ENCODE measurements at regions not wholly inside any gene's neighbourhood (a gene's known extent, or its start where the extent isn't known, plus 50 kb on each side); places are given as distances from the start of the nearest gene placed in this dataset.

DNA sequence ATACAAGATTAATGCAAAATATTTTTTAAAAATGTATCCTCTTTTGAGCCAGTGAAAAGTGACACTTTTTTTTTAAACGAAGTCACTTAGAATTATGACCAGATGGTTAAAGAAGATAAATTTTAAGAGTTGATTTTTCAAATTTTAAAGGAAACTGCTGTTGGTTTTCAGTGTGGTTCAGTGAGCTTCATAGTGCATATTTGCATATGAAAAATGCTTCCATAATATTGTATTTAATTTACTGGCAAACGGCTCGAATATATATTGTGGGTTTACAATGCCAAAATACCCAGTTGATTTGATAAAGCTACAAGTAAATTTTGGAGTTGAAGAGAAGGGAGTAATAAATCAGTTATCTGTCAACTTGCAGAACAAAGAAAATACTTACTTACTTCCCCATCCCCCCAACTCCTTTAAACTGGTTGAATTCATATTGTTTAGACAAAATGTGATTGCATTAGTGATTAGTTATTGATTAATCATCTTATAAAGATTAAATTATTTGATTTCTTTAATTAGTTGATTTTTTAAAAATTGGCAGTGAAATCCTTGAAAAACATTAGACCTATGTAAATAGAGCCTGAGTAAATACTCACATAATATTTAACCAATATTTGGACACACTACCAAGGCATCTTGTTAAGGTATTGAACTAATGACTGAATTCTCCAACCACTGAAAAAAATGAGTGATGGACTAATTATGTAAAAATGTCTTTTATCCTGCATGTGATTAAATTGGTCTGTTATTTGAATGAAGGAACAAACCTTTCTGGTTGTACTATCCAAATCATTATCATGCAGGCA is 122.8 kb upstream of the APP start:
- peaks cover 11% of the 10 kb centered on the region for H3K9me3 Mint-ChIP-seq
- H3K4me3 Mint-ChIP-seq, result no peak overlapping the region
- DNase-seq, result no peak
- H3K27me3 Mint-ChIP-seq, result no peaks in the 10 kb centered on the region
- ChIA-PET CTCF (interaction anchor here (0.6 kb wide), 1 partner anchor 703 kb away, joined by 3 read pairs; no protein-coding TSS in a partner anchor), POLR2A (interaction anchor here (0.6 kb wide), 1 partner anchor 55 kb away, joined by 3 read pairs; no protein-coding TSS in a partner anchor)
- intact Hi-C loops (cut with micrococcal nuclease), result no loop called here
- H3K4me1 Mint-ChIP-seq (ENCODE audit: low read depth), result no peaks in the 10 kb centered on the region
- no peaks in the 10 kb centered on the region for H3K36me3 Mint-ChIP-seq
- H3K27ac Mint-ChIP-seq, result no peak overlapping the region

DNA sequence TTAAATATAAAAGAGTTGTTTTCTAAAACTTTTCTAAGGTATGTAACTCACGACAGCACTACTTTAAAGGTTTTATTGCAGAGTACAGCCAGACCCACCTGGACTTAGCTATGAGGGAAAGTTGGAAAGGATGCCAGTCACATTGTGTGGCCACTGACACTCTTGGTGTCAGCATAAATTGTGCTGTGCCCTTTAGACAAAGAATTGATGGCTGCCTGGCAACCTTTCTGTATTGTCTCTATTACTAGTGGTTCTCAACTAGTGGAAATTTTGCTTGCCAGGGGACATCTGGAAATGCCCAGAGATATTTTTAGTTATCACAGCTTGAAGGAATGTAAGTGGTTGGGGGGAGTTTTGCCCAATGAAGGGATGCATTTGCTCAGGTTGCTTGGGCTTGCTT is 117.5 kb upstream of the APP start:
- H3K27ac Mint-ChIP-seq, result no peak overlapping the region
- DNase-seq, result no peak
- H3K9me3 Mint-ChIP-seq, result no peaks in the 10 kb centered on the region
- no peaks in the 10 kb centered on the region for H3K36me3 Mint-ChIP-seq
- H3K4me3 Mint-ChIP-seq, result no peak overlapping the region
- ChIA-PET POLR2A (no interaction called here), CTCF (no interaction called here)
- intact Hi-C loops (cut with micrococcal nuclease), result no loop called here
- H3K4me1 Mint-ChIP-seq (ENCODE audit: low read depth), result no peaks in the 10 kb centered on the region
- H3K27me3 Mint-ChIP-seq, result peaks cover 1% of the 10 kb centered on the region

DNA sequence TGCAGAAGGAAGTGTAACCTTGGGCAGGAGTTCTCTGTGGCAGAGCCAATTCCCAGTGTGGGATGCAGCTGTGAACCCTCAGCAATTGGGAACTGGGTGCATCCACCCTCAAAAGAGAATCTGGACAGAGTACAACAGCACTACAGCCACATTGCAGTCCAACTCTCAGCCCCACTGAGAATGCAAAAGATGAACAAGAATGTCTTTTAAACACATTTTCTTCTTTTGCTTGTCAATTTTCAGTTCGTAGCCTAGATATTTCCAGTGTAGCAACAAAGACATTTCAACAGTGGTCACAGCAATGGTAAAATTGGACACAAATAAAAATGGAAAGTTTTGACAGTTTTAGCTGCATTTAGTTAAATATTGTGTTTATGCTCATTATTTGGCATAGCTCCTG is 114.0 kb upstream of the APP start:
- Mint-ChIP-seq H3K27ac (no peak overlapping the region), H3K27me3 (peaks cover 1% of the 10 kb centered on the region), H3K4me3 (no peak overlapping the region), H3K9me3 (no peaks in the 10 kb centered on the region), H3K36me3 (no peaks in the 10 kb centered on the region), H3K4me1 (ENCODE audit: low read depth) (no peaks in the 10 kb centered on the region)
- ChIA-PET POLR2A (no interaction called here), CTCF (no interaction called here)
- DNase-seq, result no peak
- intact Hi-C loops (cut with micrococcal nuclease), result no loop called here

DNA sequence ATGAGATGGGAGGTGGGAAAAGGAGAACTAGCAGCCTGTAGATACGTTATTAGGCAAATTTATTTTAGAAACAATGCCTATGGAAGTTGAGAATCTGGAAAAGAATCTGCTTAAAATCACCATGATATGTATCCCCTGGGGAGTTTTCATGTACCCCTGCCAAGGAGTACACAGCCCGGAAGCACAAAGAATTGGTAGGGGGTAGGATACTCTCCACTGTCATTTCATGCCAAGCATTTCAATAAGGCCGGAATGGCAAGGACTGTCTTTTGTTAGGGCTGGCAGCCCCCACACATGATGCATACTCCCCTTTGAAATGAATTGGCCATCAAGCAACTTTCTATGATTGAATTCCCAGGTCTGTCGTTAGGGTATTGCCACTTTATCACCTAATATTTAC is 111.5 kb upstream of the APP start:
- H3K27ac Mint-ChIP-seq, result no peak overlapping the region
- no peak overlapping the region for H3K4me3 Mint-ChIP-seq
- CTCF ChIA-PET, result no interaction called here
- POLR2A ChIA-PET, result no interaction called here
- intact Hi-C loops (cut with micrococcal nuclease), result no loop called here
- no peak for DNase-seq
- H3K27me3 Mint-ChIP-seq, result peaks cover 1% of the 10 kb centered on the region
- no peaks in the 10 kb centered on the region for H3K4me1 Mint-ChIP-seq (ENCODE audit: low read depth)
- H3K36me3 Mint-ChIP-seq, result no peaks in the 10 kb centered on the region
- no peaks in the 10 kb centered on the region for H3K9me3 Mint-ChIP-seq

DNA sequence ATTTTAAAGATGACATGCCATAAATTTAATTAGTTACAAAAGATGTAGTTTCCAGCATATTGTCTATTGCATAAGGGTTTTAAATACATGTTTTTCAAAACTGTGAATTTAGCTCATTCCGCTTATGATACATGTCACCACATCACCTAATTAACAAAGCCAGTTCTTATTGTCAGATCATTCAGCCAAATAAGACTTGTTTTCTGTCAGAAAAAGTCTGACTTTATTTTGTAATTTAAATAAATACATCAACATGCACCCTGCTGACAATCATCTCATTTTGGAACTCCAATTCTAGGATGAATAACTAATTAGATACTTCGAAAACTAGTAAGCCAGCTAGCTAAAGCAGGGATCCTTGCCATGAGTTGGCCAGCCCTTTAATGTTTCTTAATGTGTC is 110.9 kb upstream of the APP start:
- no peak overlapping the region for H3K4me3 Mint-ChIP-seq
- no peaks in the 10 kb centered on the region for H3K36me3 Mint-ChIP-seq
- H3K4me1 Mint-ChIP-seq (ENCODE audit: low read depth), result no peaks in the 10 kb centered on the region
- POLR2A ChIA-PET, result no interaction called here
- DNase-seq, result no peak
- H3K9me3 Mint-ChIP-seq, result peaks cover 2% of the 10 kb centered on the region
- intact Hi-C loops (cut with micrococcal nuclease), result no loop called here
- CTCF ChIA-PET, result no interaction called here
- H3K27ac Mint-ChIP-seq, result no peak overlapping the region
- H3K27me3 Mint-ChIP-seq, result peaks cover 1% of the 10 kb centered on the region

DNA sequence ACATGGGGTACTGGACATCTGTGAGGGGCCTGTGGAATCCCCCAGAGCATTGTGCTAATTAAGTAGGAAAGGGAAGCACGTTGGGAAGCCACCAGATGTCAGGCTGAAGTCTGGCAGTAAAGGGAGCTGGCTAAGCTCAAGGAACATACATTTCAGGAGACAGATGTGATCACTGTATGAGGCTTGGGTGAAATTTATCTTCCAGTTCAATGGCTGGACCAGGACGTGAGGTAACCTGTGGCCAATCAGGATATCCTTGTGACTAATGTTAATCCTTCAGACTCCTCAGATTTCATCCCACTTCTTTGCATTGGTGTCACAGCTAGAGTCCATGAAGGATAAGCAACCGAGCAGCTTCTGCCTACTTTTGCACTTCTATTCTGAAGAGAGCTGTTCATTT is 110.2 kb upstream of the APP start:
- H3K27ac Mint-ChIP-seq, result no peak overlapping the region

DNA sequence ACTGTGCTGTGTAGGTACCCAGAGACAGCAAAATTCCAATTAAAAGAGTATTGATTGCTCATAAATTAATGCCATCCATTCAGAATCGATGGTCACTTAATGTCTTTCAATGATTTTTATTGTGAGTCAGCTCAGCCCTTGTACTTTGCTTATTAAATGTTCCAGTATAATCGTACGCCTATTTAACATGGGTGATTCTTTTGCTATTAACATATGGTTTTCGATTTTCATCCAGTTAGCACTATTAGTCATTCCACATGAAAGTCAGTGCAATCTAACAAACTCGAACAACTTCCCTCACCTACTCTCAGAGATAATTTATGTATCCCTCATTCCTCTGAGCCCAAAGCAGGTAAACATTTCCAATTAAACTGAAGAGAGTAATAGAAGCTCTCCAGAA is 109.6 kb upstream of the APP start:
- POLR2A ChIA-PET, result no interaction called here
- no peak for DNase-seq
- intact Hi-C loops (cut with micrococcal nuclease), result no loop called here
- no peaks in the 10 kb centered on the region for H3K4me1 Mint-ChIP-seq (ENCODE audit: low read depth)
- no peaks in the 10 kb centered on the region for H3K36me3 Mint-ChIP-seq
- peaks cover 3% of the 10 kb centered on the region for H3K27me3 Mint-ChIP-seq
- no peak overlapping the region for H3K27ac Mint-ChIP-seq
- H3K9me3 Mint-ChIP-seq, result peaks cover 14% of the 10 kb centered on the region
- H3K4me3 Mint-ChIP-seq, result no peak overlapping the region
- CTCF ChIA-PET, result no interaction called here

More for the DNA sequence above, 110.2 kb upstream of the APP start:
- Mint-ChIP-seq H3K4me3 (no peak overlapping the region), H3K27me3 (peaks cover 3% of the 10 kb centered on the region), H3K36me3 (no peaks in the 10 kb centered on the region), H3K9me3 (peaks cover 7% of the 10 kb centered on the region), H3K4me1 (ENCODE audit: low read depth) (no peaks in the 10 kb centered on the region)
- intact Hi-C loops (cut with micrococcal nuclease), result no loop called here
- ChIA-PET POLR2A (no interaction called here), CTCF (no interaction called here)
- DNase-seq, result no peak

DNA sequence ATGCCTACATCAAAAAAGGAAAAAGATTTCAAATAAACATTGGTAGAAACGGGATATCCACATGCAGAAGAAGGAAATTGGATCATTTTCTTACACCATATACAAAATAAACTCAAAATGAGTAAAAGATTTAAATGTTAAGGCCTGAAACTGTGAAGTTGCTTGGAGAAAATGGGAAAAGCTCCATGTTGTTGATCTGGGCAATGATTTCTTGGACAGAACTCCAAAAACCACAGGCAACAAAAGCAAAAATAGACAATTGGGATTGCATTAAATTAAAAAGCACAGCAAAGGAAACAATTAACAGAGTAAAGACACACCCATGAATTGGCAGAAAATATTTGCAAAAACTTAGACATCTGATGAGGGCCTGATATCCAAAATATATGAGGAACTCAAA is 105.2 kb upstream of the APP start:
- Mint-ChIP-seq H3K4me1 (ENCODE audit: low read depth) (no peaks in the 10 kb centered on the region), H3K27me3 (peaks cover 5% of the 10 kb centered on the region), H3K9me3 (peaks cover 49% of the 10 kb centered on the region), H3K27ac (no peak overlapping the region), H3K4me3 (no peak overlapping the region), H3K36me3 (peaks cover 2% of the 10 kb centered on the region)
- intact Hi-C loops (cut with micrococcal nuclease), result no loop called here
- DNase-seq, result no peak
- POLR2A ChIA-PET, result no interaction called here
- CTCF ChIA-PET, result no interaction called here

DNA sequence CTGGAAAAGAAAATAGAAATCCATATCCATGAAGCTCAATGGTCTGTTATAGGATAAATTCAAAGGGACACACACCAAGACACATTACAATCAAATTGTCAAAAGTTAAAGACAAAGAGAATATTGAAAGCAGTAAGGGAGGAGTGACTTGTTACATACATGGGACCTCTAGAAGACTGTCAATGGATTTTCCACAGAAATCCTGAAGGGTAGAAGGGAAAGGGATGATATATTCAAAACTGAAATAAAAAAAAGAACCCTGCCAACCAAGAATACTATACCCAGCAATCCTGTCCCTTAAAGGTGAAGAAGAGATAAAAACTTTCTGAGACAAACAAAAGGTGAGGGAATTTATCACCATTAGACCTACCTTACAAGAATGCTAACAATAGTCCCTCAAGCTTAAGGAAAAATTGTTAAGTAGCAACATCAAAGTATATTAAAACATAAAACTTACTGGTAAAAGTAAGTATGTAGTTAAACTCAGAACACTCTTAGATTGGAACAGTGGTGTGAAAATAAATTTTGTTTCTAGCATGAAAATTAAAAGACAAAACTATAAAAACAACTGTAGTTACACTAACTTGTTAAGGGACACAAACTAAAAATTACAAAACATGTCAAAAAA is 103.2 kb upstream of the APP start:
- Mint-ChIP-seq H3K27me3 (peaks cover 10% of the 10 kb centered on the region), H3K4me1 (ENCODE audit: low read depth) (no peaks in the 10 kb centered on the region), H3K36me3 (peaks cover 2% of the 10 kb centered on the region), H3K4me3 (no peak overlapping the region), H3K9me3 (peaks cover 51% of the 10 kb centered on the region), H3K27ac (no peak overlapping the region)
- CTCF ChIA-PET, result interaction anchor here (0.7 kb wide), 1 partner anchor 1886 kb away, joined by 3 read pairs; no protein-coding TSS in a partner anchor
- no peak for DNase-seq
- POLR2A ChIA-PET, result no interaction called here
- intact Hi-C loops (cut with micrococcal nuclease), result no loop called here

DNA sequence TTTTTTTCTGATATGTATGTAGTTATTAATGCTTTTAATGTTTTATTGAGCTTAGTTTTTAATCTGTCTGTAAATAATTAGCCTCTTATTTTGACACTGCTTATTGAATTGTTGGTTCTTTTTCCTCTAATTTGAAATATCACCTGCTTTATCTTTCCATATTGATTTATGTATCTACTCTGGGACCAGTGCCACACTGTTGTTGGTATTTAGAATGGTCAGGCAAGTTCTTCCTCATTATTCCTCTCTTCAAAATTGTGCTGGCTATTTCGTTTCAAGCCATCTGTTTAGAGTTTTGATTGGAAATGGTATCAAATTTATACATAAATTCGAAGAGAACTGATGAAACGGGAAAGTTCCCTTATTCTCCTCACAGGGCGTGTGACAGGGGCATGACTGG is 96.8 kb upstream of the APP start:
- Mint-ChIP-seq H3K9me3 (peaks cover 12% of the 10 kb centered on the region), H3K27me3 (peaks cover 11% of the 10 kb centered on the region), H3K4me3 (no peak overlapping the region), H3K36me3 (no peaks in the 10 kb centered on the region), H3K4me1 (ENCODE audit: low read depth) (no peaks in the 10 kb centered on the region), H3K27ac (no peak overlapping the region)
- intact Hi-C loops (cut with micrococcal nuclease), result no loop called here
- ChIA-PET POLR2A (no interaction called here), CTCF (no interaction called here)
- no peak for DNase-seq

DNA sequence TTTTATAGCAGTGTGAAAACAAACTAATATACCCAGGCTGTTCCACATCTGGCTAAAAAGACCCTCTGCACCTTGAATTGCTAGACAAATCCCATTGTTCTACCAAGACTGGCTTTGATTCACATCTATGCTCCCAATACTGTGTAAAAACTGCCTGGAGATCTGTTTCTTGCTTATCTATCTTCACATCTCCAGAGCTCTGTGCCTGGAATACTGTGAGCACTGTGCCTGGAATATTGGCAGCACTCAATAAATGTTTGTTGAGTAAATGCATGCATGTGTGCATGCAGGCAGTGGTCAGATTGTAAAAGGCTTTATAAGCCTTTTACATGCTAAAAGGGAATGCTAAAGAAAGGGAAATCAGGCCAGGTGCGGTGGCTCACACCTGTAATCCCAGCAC is 75.5 kb upstream of the APP start:
- no peak overlapping the region for H3K27ac Mint-ChIP-seq
- ChIA-PET CTCF (no interaction called here), POLR2A (no interaction called here)
- no peaks in the 10 kb centered on the region for H3K4me1 Mint-ChIP-seq (ENCODE audit: low read depth)
- H3K36me3 Mint-ChIP-seq, result no peaks in the 10 kb centered on the region
- no peaks in the 10 kb centered on the region for H3K9me3 Mint-ChIP-seq
- H3K27me3 Mint-ChIP-seq, result peaks cover 4% of the 10 kb centered on the region
- no peak for DNase-seq
- intact Hi-C loops (cut with micrococcal nuclease), result no loop called here
- H3K4me3 Mint-ChIP-seq, result no peak overlapping the region

DNA sequence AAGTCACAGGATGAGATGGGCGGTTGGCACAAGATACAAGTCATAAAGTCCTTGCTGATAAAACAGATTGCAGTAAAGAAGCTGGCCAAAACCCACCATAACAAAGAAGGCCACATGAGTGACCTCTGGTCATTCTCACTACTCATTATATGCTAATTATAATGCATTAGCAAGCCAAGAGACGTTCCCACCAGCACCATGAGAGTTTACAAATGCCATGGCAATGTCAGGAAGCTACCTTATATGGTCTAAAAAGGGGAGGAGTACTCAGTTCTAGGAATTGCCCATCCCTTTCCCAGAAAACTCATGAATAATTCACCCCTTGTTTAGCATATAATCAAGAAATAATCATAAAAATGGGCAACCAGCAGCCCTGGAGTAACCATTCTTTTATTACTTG is 74.9 kb upstream of the APP start:
- no peak for DNase-seq
- Mint-ChIP-seq H3K9me3 (no peaks in the 10 kb centered on the region), H3K4me1 (ENCODE audit: low read depth) (no peaks in the 10 kb centered on the region), H3K27me3 (peaks cover 4% of the 10 kb centered on the region), H3K36me3 (no peaks in the 10 kb centered on the region), H3K4me3 (no peak overlapping the region), H3K27ac (no peak overlapping the region)
- ChIA-PET POLR2A (no interaction called here), CTCF (no interaction called here)
- intact Hi-C loops (cut with micrococcal nuclease), result no loop called here

DNA sequence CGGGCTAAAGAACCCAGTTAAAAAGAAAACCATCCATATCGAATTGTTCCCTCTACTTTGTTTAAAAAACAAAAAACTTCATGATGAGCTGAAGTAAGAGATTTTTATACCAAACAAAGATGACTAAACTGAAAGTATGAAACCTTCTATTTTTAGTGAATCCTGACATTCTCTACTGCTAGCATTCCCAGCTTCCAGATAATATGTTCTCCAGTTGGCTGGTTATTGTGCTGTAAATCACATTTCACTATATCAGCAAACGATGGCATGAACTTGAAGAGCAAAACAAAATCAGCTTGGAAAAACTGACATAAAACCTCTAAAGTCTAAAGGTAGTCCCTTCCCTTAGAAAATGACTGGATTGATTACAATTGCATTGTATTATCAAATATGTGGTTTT is 68.1 kb upstream of the APP start:
- H3K27me3 Mint-ChIP-seq, result peaks cover 5% of the 10 kb centered on the region
- POLR2A ChIA-PET, result no interaction called here
- H3K4me3 Mint-ChIP-seq, result no peak overlapping the region
- no peaks in the 10 kb centered on the region for H3K4me1 Mint-ChIP-seq (ENCODE audit: low read depth)
- no peak overlapping the region for H3K27ac Mint-ChIP-seq
- no peaks in the 10 kb centered on the region for H3K36me3 Mint-ChIP-seq
- no peak for DNase-seq
- CTCF ChIA-PET, result interaction anchor here (0.6 to 1.7 kb wide), 2 partner anchors 40 to 357 kb away, joined by 3 to 7 read pairs; no protein-coding TSS in a partner anchor
- no peaks in the 10 kb centered on the region for H3K9me3 Mint-ChIP-seq
- intact Hi-C loops (cut with micrococcal nuclease), result no loop called here

All from activated CD4-positive, alpha-beta memory T cell treated with anti-CD3 and anti-CD28 coated beads for 36 hours (primary cell).